Stimulated activated CD8-positive, alpha-beta memory T cell treated with anti-CD3 and anti-CD28 coated beads, Interleukin-7, amount 100 ng/mL, for 48 hours (primary cell): ENCODE measurements at regions not wholly inside any gene's neighbourhood (a gene's known extent, or its start where the extent isn't known, plus 50 kb on each side); places are given as distances from the start of the nearest gene placed in this dataset.
"Not testable (repeated sequence)": the region's sequence is repeated elsewhere in the genome, so short reads cannot be mapped to it uniquely, and the experiment has no call there.

Experiments used
- DNase-seq, 2 donors: peaks; one replicate each; pipeline ENCODE4 v3.0.0-alpha.2; 2020; ENCODE audit warnings: low read depth in 1 of 2; ENCODE audit errors: extremely low read depth in 1 of 2

GRCh38 chr6:138656364-138657064 is 117.1 kb upstream of the CCDC28A start:
- no peak for DNase-seq

GRCh38 chr6:138657065-138657425 is 116.5 kb upstream of the CCDC28A start:
- DNase-seq = no peak

- DNase-seq = no peak
These were observed 113.6 kb upstream of the CCDC28A start for GRCh38 chr6:138659998-138660397.

GRCh38 chr6:138662471-138662870 is 111.1 kb upstream of the CCDC28A start:
- DNase-seq = no peak

- no peak for DNase-seq
These were observed 109.7 kb upstream of the CCDC28A start for GRCh38 chr6:138663892-138664291.

- no peak for DNase-seq
These were observed 108.8 kb upstream of the CCDC28A start for GRCh38 chr6:138664745-138665144.

GRCh38 chr6:138666636-138667035 is 106.9 kb upstream of the CCDC28A start:
- no peak for DNase-seq

- no peak for DNase-seq
These were observed 106.2 kb upstream of the CCDC28A start for GRCh38 chr6:138667408-138667807.

- DNase-seq = no peak
These were observed 102.2 kb upstream of the CCDC28A start for GRCh38 chr6:138671351-138671750.

- no peak for DNase-seq
These were observed 100.1 kb upstream of the CCDC28A start for GRCh38 chr6:138673346-138674014.

GRCh38 chr6:138674444-138674843 is 99.1 kb upstream of the CCDC28A start:
- not testable (repeated sequence) for DNase-seq

GRCh38 chr6:138677538-138677937 is 96.0 kb upstream of the CCDC28A start:
- no peak for DNase-seq

GRCh38 chr6:138678168-138678567 is 95.4 kb upstream of the CCDC28A start:
- no peak for DNase-seq

GRCh38 chr6:138680085-138680484 is 93.5 kb upstream of the CCDC28A start:
- DNase-seq = no peak

- DNase-seq = no peak
These were observed 91.9 kb upstream of the CCDC28A start for GRCh38 chr6:138681627-138682026.

GRCh38 chr6:138682704-138683527 is 90.7 kb upstream of the CCDC28A start:
- no peak for DNase-seq

GRCh38 chr6:138685257-138685656 is 88.3 kb upstream of the CCDC28A start:
- DNase-seq = no peak

GRCh38 chr6:138685781-138686180 is 87.8 kb upstream of the CCDC28A start:
- no peak for DNase-seq

GRCh38 chr6:138688580-138688979 is 85.0 kb upstream of the CCDC28A start:
- DNase-seq = no peak

GRCh38 chr6:138689849-138690248 is 83.7 kb upstream of the CCDC28A start:
- DNase-seq = no peak

GRCh38 chr6:138690975-138691594 is 82.5 kb upstream of the CCDC28A start:
- DNase-seq = no peak
